Neural cell (in vitro differentiated cells): ENCODE measurements at regions not wholly inside any gene's neighbourhood (a gene's known extent, or its start where the extent isn't known, plus 50 kb on each side); places are given as distances from the start of the nearest gene placed in this dataset.

ENCODE experiments used
- EZH2 ChIP-seq: fragments of 200-600, 300-800 bp; shearing (Covaris generic), sonication (generic); IDR thresholded peaks from 2 replicates; pipeline ENCODE4 v1.6.1; 2014; ENCODE audit warnings: antibody characterized with exemption, low read length, borderline replicate concordance, mild to moderate bottlenecking; ENCODE audit not compliant: insufficient read depth, poor library complexity, severe bottlenecking
- POLR2AphosphoS5 ChIP-seq: IDR thresholded peaks from 2 replicates; pipeline ENCODE4 v1.6.1; 2012
- SMC3 ChIP-seq: fragments of 450-650 bp; conservative IDR thresholded peaks from 2 replicates; pipeline ENCODE4 v1.6.1; 2014; ENCODE audit warnings: antibody characterized with exemption, mild to moderate bottlenecking, moderate library complexity; ENCODE audit not compliant: poor library complexity
- TF ChIP-seq, protein P1 (sequence below): IDR thresholded peaks from 2 replicates; pipeline ENCODE4 v1.6.1; 2012; ENCODE audit warnings: borderline replicate concordance

DNA sequence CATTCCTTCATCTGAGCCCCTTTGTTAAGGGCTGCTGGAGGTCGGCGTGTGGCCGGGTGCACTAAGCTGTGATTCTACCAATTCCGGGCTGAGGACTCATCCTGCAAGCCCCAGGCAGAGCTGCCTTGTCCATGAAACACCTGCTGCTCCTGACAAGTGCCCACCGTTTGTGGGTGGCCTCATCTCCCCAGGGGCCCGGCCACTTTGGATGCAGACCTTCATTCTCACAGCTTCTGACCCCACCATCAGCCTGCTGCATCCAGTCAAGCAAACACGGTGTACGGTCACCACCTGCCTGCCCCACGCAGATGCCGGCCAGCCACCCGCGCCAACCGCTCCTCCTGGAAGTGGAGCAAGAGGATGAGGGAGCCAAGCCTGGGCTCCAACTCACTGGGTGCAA, 382.7 kb downstream of the THBS2 start:
- TF ChIP-seq SMC3 (no peak), POLR2AphosphoS5 (no peak), EZH2 (no peak)
- TF ChIP-seq, protein P1, sequence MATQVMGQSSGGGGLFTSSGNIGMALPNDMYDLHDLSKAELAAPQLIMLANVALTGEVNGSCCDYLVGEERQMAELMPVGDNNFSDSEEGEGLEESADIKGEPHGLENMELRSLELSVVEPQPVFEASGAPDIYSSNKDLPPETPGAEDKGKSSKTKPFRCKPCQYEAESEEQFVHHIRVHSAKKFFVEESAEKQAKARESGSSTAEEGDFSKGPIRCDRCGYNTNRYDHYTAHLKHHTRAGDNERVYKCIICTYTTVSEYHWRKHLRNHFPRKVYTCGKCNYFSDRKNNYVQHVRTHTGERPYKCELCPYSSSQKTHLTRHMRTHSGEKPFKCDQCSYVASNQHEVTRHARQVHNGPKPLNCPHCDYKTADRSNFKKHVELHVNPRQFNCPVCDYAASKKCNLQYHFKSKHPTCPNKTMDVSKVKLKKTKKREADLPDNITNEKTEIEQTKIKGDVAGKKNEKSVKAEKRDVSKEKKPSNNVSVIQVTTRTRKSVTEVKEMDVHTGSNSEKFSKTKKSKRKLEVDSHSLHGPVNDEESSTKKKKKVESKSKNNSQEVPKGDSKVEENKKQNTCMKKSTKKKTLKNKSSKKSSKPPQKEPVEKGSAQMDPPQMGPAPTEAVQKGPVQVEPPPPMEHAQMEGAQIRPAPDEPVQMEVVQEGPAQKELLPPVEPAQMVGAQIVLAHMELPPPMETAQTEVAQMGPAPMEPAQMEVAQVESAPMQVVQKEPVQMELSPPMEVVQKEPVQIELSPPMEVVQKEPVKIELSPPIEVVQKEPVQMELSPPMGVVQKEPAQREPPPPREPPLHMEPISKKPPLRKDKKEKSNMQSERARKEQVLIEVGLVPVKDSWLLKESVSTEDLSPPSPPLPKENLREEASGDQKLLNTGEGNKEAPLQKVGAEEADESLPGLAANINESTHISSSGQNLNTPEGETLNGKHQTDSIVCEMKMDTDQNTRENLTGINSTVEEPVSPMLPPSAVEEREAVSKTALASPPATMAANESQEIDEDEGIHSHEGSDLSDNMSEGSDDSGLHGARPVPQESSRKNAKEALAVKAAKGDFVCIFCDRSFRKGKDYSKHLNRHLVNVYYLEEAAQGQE, result no peak
